ENCODE measurements at regions not wholly inside any gene's neighbourhood (a gene's known extent, or its start where the extent isn't known, plus 50 kb on each side); places are given as distances from the start of the nearest gene placed in this dataset.

DNA sequence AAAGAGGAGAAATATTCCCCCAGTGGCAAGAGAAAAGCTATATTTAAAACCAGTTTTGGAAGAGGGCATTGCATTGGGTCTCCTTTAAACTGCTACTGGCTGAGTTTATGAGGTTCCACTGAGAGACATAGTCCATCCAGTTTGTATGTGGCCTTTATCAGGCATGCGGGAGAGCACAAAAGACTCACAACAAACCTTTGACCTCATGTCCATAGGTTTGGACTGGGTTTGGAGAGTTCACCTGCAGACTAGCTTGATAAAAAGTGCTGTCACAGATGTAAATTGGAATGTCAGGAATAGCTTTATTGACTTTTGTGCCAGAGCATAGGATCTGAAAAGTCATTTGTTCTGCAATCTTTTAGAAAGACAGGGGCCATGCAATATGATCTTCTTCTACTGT, 131.0 kb upstream of the NRIP1 start:
- TF ChIP-seq KLF5 (IDR thresholded peaks at IDR 0.05; ENCODE audit: partially characterized antibody) (no peak), GABPA (IDR thresholded peaks at IDR 0.05; ENCODE audit: low read depth) (no peak), SP1 (IDR thresholded peaks at IDR 0.05; ENCODE audit: low read depth, low read length) (no peak), RBBP5 (conservative IDR thresholded peaks at IDR 0.05) (no peak), ZNF384 (IDR thresholded peaks at IDR 0.05; ENCODE audit: borderline replicate concordance, low read depth, low read length) (no peak), CHD4 (IDR thresholded peaks at IDR 0.05) (no peak), FOXM1 (IDR thresholded peaks at IDR 0.05; ENCODE audit: low read depth, low read length) (no peak), EP300 (IDR thresholded peaks at IDR 0.05; ENCODE audit: borderline replicate concordance in 1 of 2, control insufficient read depth in 1 of 2, low read depth in 2 of 2, low read length in 2 of 2) (no peak), RCOR1 (conservative IDR thresholded peaks at IDR 0.05; ENCODE audit: low read depth, low read length) (no peak), RELA (IDR thresholded peaks at IDR 0.05; ENCODE audit: borderline replicate concordance, partially characterized antibody) (no peak)
- TF ChIP-seq, protein P1, sequence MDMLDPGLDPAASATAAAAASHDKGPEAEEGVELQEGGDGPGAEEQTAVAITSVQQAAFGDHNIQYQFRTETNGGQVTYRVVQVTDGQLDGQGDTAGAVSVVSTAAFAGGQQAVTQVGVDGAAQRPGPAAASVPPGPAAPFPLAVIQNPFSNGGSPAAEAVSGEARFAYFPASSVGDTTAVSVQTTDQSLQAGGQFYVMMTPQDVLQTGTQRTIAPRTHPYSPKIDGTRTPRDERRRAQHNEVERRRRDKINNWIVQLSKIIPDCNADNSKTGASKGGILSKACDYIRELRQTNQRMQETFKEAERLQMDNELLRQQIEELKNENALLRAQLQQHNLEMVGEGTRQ (IDR thresholded peaks at IDR 0.05; ENCODE audit: borderline replicate concordance, low read depth, low read length) = no peak
